GM13977 (cell line): ENCODE measurements at regions not wholly inside any gene's neighbourhood (a gene's known extent, or its start where the extent isn't known, plus 50 kb on each side); places are given as distances from the start of the nearest gene placed in this dataset.
"Not testable (repeated sequence)": the region's sequence is repeated elsewhere in the genome, so short reads cannot be mapped to it uniquely, and the experiment has no call there.

Experiments
- DNase-seq: peaks from one replicate; pipeline ENCODE4 v3.0.0; 2012; ENCODE audit warnings: low spot score
- CTCF ChIP-seq: IDR thresholded peaks from 2 replicates; pipeline ENCODE4 v1.5.1; 2012; ENCODE audit warnings: mild to moderate bottlenecking, control low read depth; ENCODE audit not compliant: insufficient read depth; ENCODE audit errors: extremely low read depth, missing control alignments
- in situ Hi-C: fragments of 300-500 bp; cut with MboI; formaldehyde crosslinking; loops from one replicate; pipeline ENCODE4 v1.12.0; 2022; ENCODE audit warnings: low sequenced_read_pairs, low pct_unique_long_range_greater_than_20kb, mixed read lengths, inconsistent platforms; ENCODE audit not compliant: unreplicated experiment

GRCh38 chr16:21341101-21341500, 63.0 kb upstream of the CRYM start:
- in situ Hi-C loops, result no loop called here
- no peak for DNase-seq
- no peak for TF ChIP-seq CTCF

- TF ChIP-seq CTCF, result no peak
- no peak for DNase-seq
- in situ Hi-C loops, result no loop called here
Measured at GRCh38 chr16:21339941-21340340, 61.9 kb upstream of the CRYM start.

- TF ChIP-seq CTCF, result no peak
- in situ Hi-C loops, result no loop called here
- no peak for DNase-seq
Measured at GRCh38 chr16:21339269-21339641, 61.2 kb upstream of the CRYM start.

GRCh38 chr16:21338537-21339268, 60.6 kb upstream of the CRYM start:
- peak; percentile 18 for DNase-seq
- TF ChIP-seq CTCF, result no peak
- in situ Hi-C loops, result no loop called here

GRCh38 chr16:21336231-21336630, 58.1 kb upstream of the CRYM start:
- DNase-seq, result no peak
- in situ Hi-C loops, result no loop called here
- no peak for TF ChIP-seq CTCF

- in situ Hi-C loops, DNase-seq: not testable (repeated sequence)
Measured at GRCh38 chr16:21334188-21335146, 56.4 kb upstream of the CRYM start.

GRCh38 chr16:21333683-21334082, 55.6 kb upstream of the CRYM start:
- DNase-seq, in situ Hi-C loops: not testable (repeated sequence)
